ENCODE measurements at regions not wholly inside any gene's neighbourhood (a gene's known extent, or its start where the extent isn't known, plus 50 kb on each side); places are given as distances from the start of the nearest gene placed in this dataset.

- ATAC-seq (ENCODE audit: low read depth) (no peak), DNase-seq (ENCODE audit: low spot score) (no peak)
- Histone ChIP-seq H3K27ac (ENCODE audit: poor library complexity, severe bottlenecking) (no peak overlapping the region), H3K4me3 (ENCODE audit: severe bottlenecking) (no peak overlapping the region), H3K27me3 (ENCODE audit: insufficient read depth, poor library complexity, severe bottlenecking) (no peaks in the 10 kb centered on the region), H3K36me3 (ENCODE audit: low read depth) (no peaks in the 10 kb centered on the region), H3K9me3 (ENCODE audit: severe bottlenecking) (no peaks in the 10 kb centered on the region), H3K4me1 (ENCODE audit: insufficient read depth, poor library complexity, severe bottlenecking) (no peaks in the 10 kb centered on the region)
- TF ChIP-seq, protein P1, sequence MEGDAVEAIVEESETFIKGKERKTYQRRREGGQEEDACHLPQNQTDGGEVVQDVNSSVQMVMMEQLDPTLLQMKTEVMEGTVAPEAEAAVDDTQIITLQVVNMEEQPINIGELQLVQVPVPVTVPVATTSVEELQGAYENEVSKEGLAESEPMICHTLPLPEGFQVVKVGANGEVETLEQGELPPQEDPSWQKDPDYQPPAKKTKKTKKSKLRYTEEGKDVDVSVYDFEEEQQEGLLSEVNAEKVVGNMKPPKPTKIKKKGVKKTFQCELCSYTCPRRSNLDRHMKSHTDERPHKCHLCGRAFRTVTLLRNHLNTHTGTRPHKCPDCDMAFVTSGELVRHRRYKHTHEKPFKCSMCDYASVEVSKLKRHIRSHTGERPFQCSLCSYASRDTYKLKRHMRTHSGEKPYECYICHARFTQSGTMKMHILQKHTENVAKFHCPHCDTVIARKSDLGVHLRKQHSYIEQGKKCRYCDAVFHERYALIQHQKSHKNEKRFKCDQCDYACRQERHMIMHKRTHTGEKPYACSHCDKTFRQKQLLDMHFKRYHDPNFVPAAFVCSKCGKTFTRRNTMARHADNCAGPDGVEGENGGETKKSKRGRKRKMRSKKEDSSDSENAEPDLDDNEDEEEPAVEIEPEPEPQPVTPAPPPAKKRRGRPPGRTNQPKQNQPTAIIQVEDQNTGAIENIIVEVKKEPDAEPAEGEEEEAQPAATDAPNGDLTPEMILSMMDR (IDR thresholded peaks at IDR 0.05; ENCODE audit: poor library complexity, severe bottlenecking), result no peak
Observed at GRCh38 chr21:32198384-32198783, 80.5 kb downstream of the MIS18A start.

- DNase-seq (ENCODE audit: low spot score), result no peak
- no peak for ATAC-seq (ENCODE audit: low read depth)
- TF ChIP-seq, protein P1 (IDR thresholded peaks at IDR 0.05; ENCODE audit: poor library complexity, severe bottlenecking), result no peak
Observed at GRCh38 chr21:32197896-32198295, 81.0 kb downstream of the MIS18A start.

GRCh38 chr21:32196001-32196400 is 82.8 kb downstream of the MIS18A start:
- ATAC-seq (ENCODE audit: low read depth) (no peak), DNase-seq (ENCODE audit: low spot score) (no peak)
- no peak overlapping the region for H3K4me3 ChIP-seq (ENCODE audit: severe bottlenecking)
- TF ChIP-seq, protein P1 (IDR thresholded peaks at IDR 0.05; ENCODE audit: poor library complexity, severe bottlenecking), result no peak
- no peak overlapping the region for H3K27ac ChIP-seq (ENCODE audit: poor library complexity, severe bottlenecking)
- H3K4me1 ChIP-seq (ENCODE audit: insufficient read depth, poor library complexity, severe bottlenecking), result no peaks in the 10 kb centered on the region
- H3K9me3 ChIP-seq (ENCODE audit: severe bottlenecking), result no peaks in the 10 kb centered on the region
- no peaks in the 10 kb centered on the region for H3K27me3 ChIP-seq (ENCODE audit: insufficient read depth, poor library complexity, severe bottlenecking)
- no peaks in the 10 kb centered on the region for H3K36me3 ChIP-seq (ENCODE audit: low read depth)

More at GRCh38 chr21:32197896-32198295, 81.0 kb downstream of the MIS18A start:
- Histone ChIP-seq H3K4me3 (ENCODE audit: severe bottlenecking) (no peak overlapping the region), H3K36me3 (ENCODE audit: low read depth) (no peaks in the 10 kb centered on the region), H3K4me1 (ENCODE audit: insufficient read depth, poor library complexity, severe bottlenecking) (no peaks in the 10 kb centered on the region), H3K9me3 (ENCODE audit: severe bottlenecking) (no peaks in the 10 kb centered on the region), H3K27me3 (ENCODE audit: insufficient read depth, poor library complexity, severe bottlenecking) (no peaks in the 10 kb centered on the region), H3K27ac (ENCODE audit: poor library complexity, severe bottlenecking) (no peak overlapping the region)

DNA sequence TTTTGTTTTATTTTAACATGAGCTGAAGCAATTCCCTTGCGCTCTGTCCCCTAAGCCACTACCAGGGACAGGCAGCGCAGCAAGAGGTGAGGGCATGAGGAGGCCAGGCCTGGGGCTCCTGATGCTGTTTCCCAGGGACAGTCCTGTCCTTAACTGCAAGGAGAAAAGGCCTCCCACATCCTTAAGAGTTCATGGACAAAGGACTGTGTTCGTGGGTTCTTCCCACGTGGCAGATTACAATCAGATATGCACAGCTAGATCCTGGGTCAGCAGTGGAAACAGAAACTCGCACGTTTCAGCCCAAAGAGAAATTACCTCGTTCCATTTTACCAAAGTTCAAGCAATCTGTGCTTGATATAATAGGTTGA is 85.8 kb downstream of the MIS18A start:
- no peaks in the 10 kb centered on the region for H3K27me3 ChIP-seq (ENCODE audit: insufficient read depth, poor library complexity, severe bottlenecking)

More for the DNA sequence above, 85.8 kb downstream of the MIS18A start:
- no peak for DNase-seq (ENCODE audit: low spot score)
- TF ChIP-seq, protein P1 (IDR thresholded peaks at IDR 0.05; ENCODE audit: poor library complexity, severe bottlenecking), result no peak
- H3K4me1 ChIP-seq (ENCODE audit: insufficient read depth, poor library complexity, severe bottlenecking), result no peaks in the 10 kb centered on the region
- H3K4me3 ChIP-seq (ENCODE audit: severe bottlenecking), result no peak overlapping the region
- H3K9me3 ChIP-seq (ENCODE audit: severe bottlenecking), result no peaks in the 10 kb centered on the region
- H3K36me3 ChIP-seq (ENCODE audit: low read depth), result no peaks in the 10 kb centered on the region
- H3K27ac ChIP-seq (ENCODE audit: poor library complexity, severe bottlenecking), result no peak overlapping the region
- ATAC-seq (ENCODE audit: low read depth), result no peak
